H1 (cell line): ENCODE measurements at regions not wholly inside any gene's neighbourhood (a gene's known extent, or its start where the extent isn't known, plus 50 kb on each side); places are given as distances from the start of the nearest gene placed in this dataset.

Experiments
- CBX5 ChIP-seq: fragments of 300-800, 300-1000 bp; sonication (generic); IDR thresholded peaks from 2 replicates; pipeline ENCODE4 v1.7.1; 2016; ENCODE audit warnings: antibody characterized with exemption, low read length, low read depth
- EZH2 ChIP-seq: fragments of 200-600 bp; sonication (generic); IDR thresholded peaks from 2 replicates; pipeline ENCODE4 v1.7.1; 2012; ENCODE audit warnings: low read depth, mild to moderate bottlenecking, moderate library complexity, low read length, inconsistent platforms; ENCODE audit not compliant: severe bottlenecking
- FOSL1 ChIP-seq: IDR thresholded peaks from 2 replicates; pipeline ENCODE4 v1.6.1; 2011; ENCODE audit warnings: mild to moderate bottlenecking, low read depth, low read length, moderate library complexity; ENCODE audit not compliant: insufficient read depth
- JUN ChIP-seq: IDR thresholded peaks from 2 replicates; pipeline ENCODE4 v1.6.1; 2011; ENCODE audit warnings: low read depth, mild to moderate bottlenecking, improper control_type of control experiment, low read length
- MAFK ChIP-seq: IDR thresholded peaks from 2 replicates; pipeline ENCODE4 v1.6.1; 2012; ENCODE audit warnings: low read depth, mild to moderate bottlenecking, improper control_type of control experiment, low read length
- POLR2A ChIP-seq, 2 experiments: IDR thresholded peaks; 1 replicate in 1 of 2; 2 replicates in 1 of 2; pipeline ENCODE4 v1.6.1; 2011; ENCODE audit warnings: low read depth in 2 of 2, low read length in 2 of 2, mild to moderate bottlenecking in 2 of 2; ENCODE audit errors: control extremely low read depth in 1 of 2
- POLR2AphosphoS5 ChIP-seq: IDR thresholded peaks from 2 replicates; pipeline ENCODE4 v1.6.1; 2011; ENCODE audit warnings: low read depth, low read length
- SUZ12 ChIP-seq: fragments of 200-600 bp; sonication (generic); IDR thresholded peaks from 2 replicates; pipeline ENCODE4 v1.6.1; 2012; ENCODE audit warnings: mild to moderate bottlenecking, inconsistent platforms, low read length, moderate library complexity, mixed read lengths
- TAF1 ChIP-seq: IDR thresholded peaks from 2 replicates; pipeline ENCODE4 v1.6.1; 2011; ENCODE audit warnings: mild to moderate bottlenecking, low read depth, low read length
- TBP ChIP-seq: IDR thresholded peaks from 2 replicates; pipeline ENCODE4 v1.6.1; 2011; ENCODE audit warnings: low read depth, low read length, improper control_type of control experiment
- YY1 ChIP-seq: IDR thresholded peaks from 2 replicates; pipeline ENCODE4 v1.6.1; 2011; ENCODE audit warnings: low read depth, mild to moderate bottlenecking, low read length
- TF ChIP-seq, protein P1 (sequence below), 3 experiments: IDR thresholded peaks; 1 replicate in 2 of 3; 2 replicates in 1 of 3; pipeline versions ENCODE4 v1.5.1 to v1.6.1; 2011; ENCODE audit warnings: low read length in 3 of 3, mild to moderate bottlenecking in 3 of 3, inconsistent platforms in 2 of 3, low read depth in 1 of 3, moderate library complexity in 1 of 3; ENCODE audit not compliant: insufficient read depth in 1 of 3; ENCODE audit errors: control extremely low read depth in 1 of 3
- TF ChIP-seq, protein P2 (sequence below): IDR thresholded peaks from 2 replicates; pipeline ENCODE4 v1.6.1; 2011; ENCODE audit warnings: low read length, improper control_type of control experiment

DNA sequence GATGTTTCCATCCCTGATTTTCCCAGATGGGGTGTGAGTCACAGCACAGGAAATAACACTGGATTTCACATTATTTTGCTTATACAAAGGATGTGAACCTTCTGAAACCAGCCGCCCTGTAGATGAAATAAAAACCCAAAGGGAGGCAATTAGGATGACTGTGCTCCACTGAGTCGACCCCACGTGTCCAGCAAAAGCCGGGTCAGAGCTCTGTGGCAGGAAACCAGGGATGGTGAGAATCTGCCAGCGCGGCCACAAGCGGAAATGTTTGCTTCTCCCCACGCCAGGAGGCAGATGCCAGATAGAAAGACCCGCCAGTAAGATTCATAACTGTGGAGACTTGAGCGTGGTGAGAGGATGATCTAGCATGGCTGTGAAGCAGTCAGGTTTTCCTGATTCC, 764.4 kb downstream of the LIG4 start:
- TF ChIP-seq TBP (no peak), EZH2 (no peak), CBX5 (no peak), FOSL1 (no peak), JUN (no peak), POLR2A (IDR thresholded peaks at IDR 0.05; ENCODE audit: control extremely low read depth in 1 of 2, low read depth in 2 of 2, low read length in 2 of 2) (no peak), MAFK (no peak), SUZ12 (no peak), TAF1 (no peak), YY1 (no peak), POLR2AphosphoS5 (no peak)
- TF ChIP-seq, protein P1, sequence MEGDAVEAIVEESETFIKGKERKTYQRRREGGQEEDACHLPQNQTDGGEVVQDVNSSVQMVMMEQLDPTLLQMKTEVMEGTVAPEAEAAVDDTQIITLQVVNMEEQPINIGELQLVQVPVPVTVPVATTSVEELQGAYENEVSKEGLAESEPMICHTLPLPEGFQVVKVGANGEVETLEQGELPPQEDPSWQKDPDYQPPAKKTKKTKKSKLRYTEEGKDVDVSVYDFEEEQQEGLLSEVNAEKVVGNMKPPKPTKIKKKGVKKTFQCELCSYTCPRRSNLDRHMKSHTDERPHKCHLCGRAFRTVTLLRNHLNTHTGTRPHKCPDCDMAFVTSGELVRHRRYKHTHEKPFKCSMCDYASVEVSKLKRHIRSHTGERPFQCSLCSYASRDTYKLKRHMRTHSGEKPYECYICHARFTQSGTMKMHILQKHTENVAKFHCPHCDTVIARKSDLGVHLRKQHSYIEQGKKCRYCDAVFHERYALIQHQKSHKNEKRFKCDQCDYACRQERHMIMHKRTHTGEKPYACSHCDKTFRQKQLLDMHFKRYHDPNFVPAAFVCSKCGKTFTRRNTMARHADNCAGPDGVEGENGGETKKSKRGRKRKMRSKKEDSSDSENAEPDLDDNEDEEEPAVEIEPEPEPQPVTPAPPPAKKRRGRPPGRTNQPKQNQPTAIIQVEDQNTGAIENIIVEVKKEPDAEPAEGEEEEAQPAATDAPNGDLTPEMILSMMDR (IDR thresholded peaks at IDR 0.05; ENCODE audit: control extremely low read depth in 1 of 3, insufficient read depth in 1 of 3, low read depth in 1 of 3, low read length in 3 of 3) = no peak
- TF ChIP-seq, protein P2, sequence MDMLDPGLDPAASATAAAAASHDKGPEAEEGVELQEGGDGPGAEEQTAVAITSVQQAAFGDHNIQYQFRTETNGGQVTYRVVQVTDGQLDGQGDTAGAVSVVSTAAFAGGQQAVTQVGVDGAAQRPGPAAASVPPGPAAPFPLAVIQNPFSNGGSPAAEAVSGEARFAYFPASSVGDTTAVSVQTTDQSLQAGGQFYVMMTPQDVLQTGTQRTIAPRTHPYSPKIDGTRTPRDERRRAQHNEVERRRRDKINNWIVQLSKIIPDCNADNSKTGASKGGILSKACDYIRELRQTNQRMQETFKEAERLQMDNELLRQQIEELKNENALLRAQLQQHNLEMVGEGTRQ = no peak
